ENCODE measurements at regions not wholly inside any gene's neighbourhood (a gene's known extent, or its start where the extent isn't known, plus 50 kb on each side); places are given as distances from the start of the nearest gene placed in this dataset.

DNA sequence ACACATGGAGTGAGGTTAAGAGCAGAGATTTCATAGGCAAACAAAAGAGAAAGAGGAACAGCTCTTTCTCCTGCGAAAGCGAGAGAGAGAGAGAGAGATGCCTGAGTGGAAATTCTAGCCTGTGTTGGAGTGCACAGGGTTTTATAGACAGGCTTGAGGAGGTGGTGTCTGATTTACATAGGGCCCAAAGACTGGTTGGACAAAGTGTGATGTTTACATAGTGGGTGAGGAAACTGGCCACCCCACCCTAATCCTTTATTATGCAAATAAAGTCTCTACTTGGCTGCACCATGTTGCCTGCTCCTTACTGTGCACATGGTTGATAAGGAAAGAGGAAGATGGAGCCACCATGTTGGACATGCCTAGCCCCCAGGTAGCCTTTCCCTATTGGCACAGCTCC lies 967.8 kb upstream of the SORCS1 start:
- no peaks in the 10 kb centered on the region for H3K36me3 ChIP-seq
- intact Hi-C loops (cut with DNase I): no loop called here
- H3K9me3 ChIP-seq: no peaks in the 10 kb centered on the region
- TF ChIP-seq EP300 (IDR thresholded peaks at IDR 0.05) (no peak), POLR2A (IDR thresholded peaks at IDR 0.05) (no peak)
- TF ChIP-seq, protein P1, sequence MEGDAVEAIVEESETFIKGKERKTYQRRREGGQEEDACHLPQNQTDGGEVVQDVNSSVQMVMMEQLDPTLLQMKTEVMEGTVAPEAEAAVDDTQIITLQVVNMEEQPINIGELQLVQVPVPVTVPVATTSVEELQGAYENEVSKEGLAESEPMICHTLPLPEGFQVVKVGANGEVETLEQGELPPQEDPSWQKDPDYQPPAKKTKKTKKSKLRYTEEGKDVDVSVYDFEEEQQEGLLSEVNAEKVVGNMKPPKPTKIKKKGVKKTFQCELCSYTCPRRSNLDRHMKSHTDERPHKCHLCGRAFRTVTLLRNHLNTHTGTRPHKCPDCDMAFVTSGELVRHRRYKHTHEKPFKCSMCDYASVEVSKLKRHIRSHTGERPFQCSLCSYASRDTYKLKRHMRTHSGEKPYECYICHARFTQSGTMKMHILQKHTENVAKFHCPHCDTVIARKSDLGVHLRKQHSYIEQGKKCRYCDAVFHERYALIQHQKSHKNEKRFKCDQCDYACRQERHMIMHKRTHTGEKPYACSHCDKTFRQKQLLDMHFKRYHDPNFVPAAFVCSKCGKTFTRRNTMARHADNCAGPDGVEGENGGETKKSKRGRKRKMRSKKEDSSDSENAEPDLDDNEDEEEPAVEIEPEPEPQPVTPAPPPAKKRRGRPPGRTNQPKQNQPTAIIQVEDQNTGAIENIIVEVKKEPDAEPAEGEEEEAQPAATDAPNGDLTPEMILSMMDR (IDR thresholded peaks at IDR 0.05): no peak
- WGBS, 3 donors: 44 to 79% (median 49%) methylated on average over 2 of the region's 2 CpGs
- H3K27me3 ChIP-seq: no peaks in the 10 kb centered on the region
- no peaks in the 10 kb centered on the region for H3K4me1 ChIP-seq (ENCODE audit: insufficient read depth)
- H3K4me3 ChIP-seq: no peak overlapping the region
- no peak overlapping the region for H3K27ac ChIP-seq
- DNase-seq: no peak

DNA sequence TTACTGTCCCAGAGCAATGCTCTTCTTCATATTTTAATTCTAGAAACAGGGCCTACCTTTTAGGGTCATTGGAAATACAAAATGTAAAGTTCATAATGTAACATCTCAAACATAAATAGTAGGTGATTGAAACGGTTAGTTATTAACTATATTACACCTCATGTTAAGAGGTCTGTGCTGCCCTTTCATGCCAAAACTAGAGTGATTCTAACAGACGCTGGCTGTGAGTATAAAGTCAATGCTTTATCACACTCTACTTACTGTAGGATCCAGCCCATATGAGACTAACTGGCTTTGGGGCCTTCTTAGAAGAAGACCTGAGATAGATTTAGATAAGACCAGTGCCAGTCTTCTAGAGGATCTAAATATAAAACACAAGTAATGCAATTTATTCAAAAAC lies 966.1 kb upstream of the SORCS1 start:
- Histone ChIP-seq H3K27me3 (no peaks in the 10 kb centered on the region), H3K36me3 (no peaks in the 10 kb centered on the region), H3K4me3 (no peak overlapping the region), H3K9me3 (no peaks in the 10 kb centered on the region), H3K4me1 (ENCODE audit: insufficient read depth) (no peaks in the 10 kb centered on the region), H3K27ac (no peak overlapping the region)
- intact Hi-C loops (cut with DNase I): no loop called here
- DNase-seq: no peak
- 73 to 85% (median 76%) methylated on average over 2 of the region's 2 CpGs for WGBS, 3 donors
- TF ChIP-seq, protein P1 (IDR thresholded peaks at IDR 0.05): no peak
- no peak for TF ChIP-seq EP300 (IDR thresholded peaks at IDR 0.05)
- TF ChIP-seq POLR2A (IDR thresholded peaks at IDR 0.05): no peak

DNA sequence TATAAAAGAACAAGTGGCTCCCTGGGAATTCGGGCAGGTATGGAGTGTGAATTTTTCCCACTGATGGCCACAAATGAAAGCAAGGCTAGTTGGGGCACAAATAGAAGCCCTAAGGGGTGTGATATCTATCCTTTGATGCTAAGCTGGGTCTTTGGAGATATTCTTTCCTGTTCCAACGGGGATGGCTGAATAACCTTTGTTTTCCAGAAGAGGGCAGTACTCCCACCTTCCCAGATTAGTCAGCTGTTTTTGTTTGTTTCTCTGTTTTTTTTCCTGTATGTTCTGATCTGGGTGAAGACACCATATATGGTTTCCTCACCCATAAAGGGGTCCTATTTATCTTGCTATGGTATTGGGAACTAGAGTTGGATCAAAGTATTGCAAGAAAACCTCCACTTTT lies 947.7 kb upstream of the SORCS1 start:
- Histone ChIP-seq H3K9me3 (no peaks in the 10 kb centered on the region), H3K27me3 (no peaks in the 10 kb centered on the region), H3K4me1 (ENCODE audit: insufficient read depth) (no peaks in the 10 kb centered on the region), H3K36me3 (no peaks in the 10 kb centered on the region), H3K27ac (no peak overlapping the region), H3K4me3 (no peak overlapping the region)
- intact Hi-C loops (cut with DNase I): no loop called here
- TF ChIP-seq POLR2A (IDR thresholded peaks at IDR 0.05): no peak
- no peak for DNase-seq
- 40 to 47% (median 41%) methylated on average over 2 of the region's 2 CpGs for WGBS, 3 donors

DNA sequence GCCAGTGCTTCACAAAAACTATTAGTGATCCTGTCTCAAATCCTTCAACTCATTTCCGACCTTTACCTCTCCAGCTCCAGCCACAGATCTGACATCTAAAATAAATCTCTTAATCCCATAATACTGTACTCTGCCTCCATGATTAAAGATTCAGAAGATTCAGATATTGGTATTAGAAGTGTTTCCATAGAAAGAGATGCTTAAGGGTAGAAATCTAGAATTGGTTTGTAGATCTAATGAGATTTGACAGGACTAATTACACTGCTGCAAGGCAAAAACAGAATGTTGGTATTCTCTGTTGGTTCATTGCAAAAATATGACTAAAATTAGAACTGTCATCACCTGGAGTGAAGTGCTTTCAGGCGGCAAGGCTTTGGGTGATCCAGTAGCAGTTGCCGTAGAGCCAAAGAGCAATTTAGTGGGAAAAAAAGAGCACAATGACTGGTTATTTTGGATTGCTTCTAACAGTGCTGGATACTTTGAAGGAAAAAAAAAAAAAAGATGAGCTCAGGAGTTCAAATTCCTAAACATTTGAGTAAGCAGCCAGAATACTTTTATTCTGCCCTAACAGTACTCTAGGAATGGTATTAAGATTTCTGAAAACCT lies 940.1 kb upstream of the SORCS1 start:
- WGBS, 3 donors: 78 to 81% (median 80%) methylated on average over 3 of the region's 3 CpGs
- no peaks in the 10 kb centered on the region for H3K4me1 ChIP-seq (ENCODE audit: insufficient read depth)

DNA sequence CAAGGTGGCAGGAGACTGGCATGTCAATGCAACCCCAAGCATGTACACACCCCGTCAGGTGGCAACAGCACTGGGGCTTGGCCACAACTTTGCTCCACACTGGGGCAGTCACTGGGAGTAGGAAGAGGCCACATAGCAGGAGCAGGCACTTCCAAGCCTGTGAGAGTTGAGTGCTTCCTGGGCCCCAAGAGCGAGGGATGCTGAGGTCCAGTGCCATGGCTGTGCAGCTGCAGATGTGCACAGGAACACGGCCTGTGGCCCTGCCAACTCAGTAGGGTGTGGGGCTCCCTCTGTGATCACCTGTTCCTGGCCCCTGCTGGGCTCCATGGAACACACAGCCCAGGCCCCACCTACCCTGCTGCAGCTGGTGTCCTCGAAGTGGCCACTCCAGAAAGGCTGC lies 932.8 kb upstream of the SORCS1 start:
- H3K27ac ChIP-seq: no peak overlapping the region
- no peaks in the 10 kb centered on the region for H3K9me3 ChIP-seq
- no peaks in the 10 kb centered on the region for H3K4me1 ChIP-seq (ENCODE audit: insufficient read depth)
- TF ChIP-seq POLR2A (IDR thresholded peaks at IDR 0.05): no peak
- no peak for TF ChIP-seq EP300 (IDR thresholded peaks at IDR 0.05)
- TF ChIP-seq, protein P1 (IDR thresholded peaks at IDR 0.05): no peak
- no peak overlapping the region for H3K4me3 ChIP-seq
- intact Hi-C loops (cut with DNase I): no loop called here
- 85 to 96% (median 90%) methylated on average over 4 of the region's 4 CpGs for WGBS, 3 donors
- H3K36me3 ChIP-seq: no peaks in the 10 kb centered on the region
- DNase-seq: no peak
- H3K27me3 ChIP-seq: no peaks in the 10 kb centered on the region

More for the DNA sequence above, 940.1 kb upstream of the SORCS1 start:
- Histone ChIP-seq H3K27ac (no peak overlapping the region), H3K4me3 (no peak overlapping the region), H3K9me3 (no peaks in the 10 kb centered on the region), H3K36me3 (no peaks in the 10 kb centered on the region), H3K27me3 (no peaks in the 10 kb centered on the region)
- TF ChIP-seq, protein P1 (IDR thresholded peaks at IDR 0.05): no peak
- TF ChIP-seq POLR2A (IDR thresholded peaks at IDR 0.05) (no peak), EP300 (IDR thresholded peaks at IDR 0.05) (no peak)
- intact Hi-C loops (cut with DNase I): no loop called here
- DNase-seq: no peak

Data from ovary (tissue), 7 donors.